ENCODE measurements at regions not wholly inside any gene's neighbourhood (a gene's known extent, or its start where the extent isn't known, plus 50 kb on each side); places are given as distances from the start of the nearest gene placed in this dataset.

GRCh38 chr10:125424191-125424847 is 258.6 kb downstream of the TEX36 start:
- 88% methylated on average over 12 of the region's 13 CpGs for WGBS (ENCODE audit: insufficient coverage)
- H3K4me1 ChIP-seq (ENCODE audit: control insufficient read depth in 2 of 2, insufficient read depth in 2 of 2, low read length in 2 of 2) = no peaks in the 10 kb centered on the region
- H3K36me3 ChIP-seq (replicated peaks in 1 of 2; ENCODE audit: control extremely low read depth in 1 of 2, control insufficient read depth in 1 of 2, extremely low read depth in 1 of 2, insufficient read depth in 2 of 2, low read length in 1 of 2) = no peaks in the 10 kb centered on the region
- DNase-seq = no peak
- Mint-ChIP-seq H3K27me3 (peaks cover 8% of the 10 kb centered on the region), H3K4me1 (no peaks in the 10 kb centered on the region), H3K4me3 (no peak overlapping the region), H3K27ac (no peak overlapping the region), H3K9me3 (ENCODE audit: insufficient read depth) (no peaks in the 10 kb centered on the region)
- no peak overlapping the region for H3K4me2 ChIP-seq (replicated peaks; ENCODE audit: low read depth, low read length, poor library complexity, severe bottlenecking)
- no peaks in the 10 kb centered on the region for H3K79me2 ChIP-seq (ENCODE audit: control insufficient read depth, insufficient read depth, low read length)
- no peak overlapping the region for H3K4me3 ChIP-seq (ENCODE audit: control extremely low read depth in 1 of 5, extremely low read depth in 1 of 5, insufficient read depth in 1 of 5, low read depth in 2 of 5, low read length in 4 of 5)
- no peaks in the 10 kb centered on the region for H4K20me1 ChIP-seq (ENCODE audit: control insufficient read depth, insufficient read depth, low read length, poor library complexity, severe bottlenecking)
- ChIA-PET POLR2A (no interaction called here), CTCF (no interaction called here)
- TF ChIP-seq EZH2 (IDR thresholded peaks at IDR 0.05; ENCODE audit: borderline replicate concordance, insufficient read depth, low read depth, low read length, poor library complexity, severe bottlenecking) (no peak), CTCF (IDR thresholded peaks at IDR 0.05) (no peak)
- no peaks in the 10 kb centered on the region for H3K27me3 ChIP-seq (replicated peaks in 1 of 4; ENCODE audit: control extremely low read depth in 1 of 4, control insufficient read depth in 3 of 4, insufficient read depth in 4 of 4, low read length in 3 of 4)
- H2AFZ ChIP-seq (ENCODE audit: insufficient read depth, low read depth, low read length, poor library complexity, severe bottlenecking) = no peak overlapping the region
- ATAC-seq (ENCODE audit: low read depth) = no peak
- peaks cover 0 to 15% (median 0%) of the 10 kb centered on the region in 3 donors for H3K9me3 ChIP-seq (ENCODE audit: control extremely low read depth in 1 of 3, control insufficient read depth in 2 of 3, insufficient read depth in 1 of 3, low read length in 2 of 3)
- intact Hi-C loops (cut with micrococcal nuclease) = no loop called here
- no peak overlapping the region for H3K9ac ChIP-seq (ENCODE audit: low read length)
- no peak overlapping the region for H3K27ac ChIP-seq (ENCODE audit: low read length in 2 of 2)

GRCh38 chr10:125423569-125423968 is 259.4 kb downstream of the TEX36 start:
- POLR2A ChIA-PET = no interaction called here
- no peak for ATAC-seq (ENCODE audit: low read depth)

More at GRCh38 chr10:125423569-125423968, 259.4 kb downstream of the TEX36 start:
- DNase-seq = no peak
- CTCF ChIA-PET = no interaction called here
- no peak overlapping the region for H2AFZ ChIP-seq (ENCODE audit: insufficient read depth, low read depth, low read length, poor library complexity, severe bottlenecking)
- H4K20me1 ChIP-seq (ENCODE audit: control insufficient read depth, insufficient read depth, low read length, poor library complexity, severe bottlenecking) = no peaks in the 10 kb centered on the region
- TF ChIP-seq EZH2 (IDR thresholded peaks at IDR 0.05; ENCODE audit: borderline replicate concordance, insufficient read depth, low read depth, low read length, poor library complexity, severe bottlenecking) (no peak), CTCF (IDR thresholded peaks at IDR 0.05) (no peak)
- H3K79me2 ChIP-seq (ENCODE audit: control insufficient read depth, insufficient read depth, low read length) = no peaks in the 10 kb centered on the region
- H3K36me3 ChIP-seq (replicated peaks in 1 of 2; ENCODE audit: control extremely low read depth in 1 of 2, control insufficient read depth in 1 of 2, extremely low read depth in 1 of 2, insufficient read depth in 2 of 2, low read length in 1 of 2) = no peaks in the 10 kb centered on the region
- intact Hi-C loops (cut with micrococcal nuclease) = no loop called here
- no peaks in the 10 kb centered on the region for H3K27me3 ChIP-seq (replicated peaks in 1 of 4; ENCODE audit: control extremely low read depth in 1 of 4, control insufficient read depth in 3 of 4, insufficient read depth in 4 of 4, low read length in 3 of 4)
- no peaks in the 10 kb centered on the region for H3K4me1 ChIP-seq (ENCODE audit: control insufficient read depth in 2 of 2, insufficient read depth in 2 of 2, low read length in 2 of 2)
- Mint-ChIP-seq H3K27me3 (peaks cover 8% of the 10 kb centered on the region), H3K9me3 (ENCODE audit: insufficient read depth) (no peaks in the 10 kb centered on the region), H3K27ac (no peak overlapping the region), H3K4me3 (no peak overlapping the region), H3K4me1 (no peaks in the 10 kb centered on the region)
- no peak overlapping the region for H3K27ac ChIP-seq (ENCODE audit: low read length in 2 of 2)
- 76% methylated on average over 6 of the region's 9 CpGs for WGBS (ENCODE audit: insufficient coverage)
- no peak overlapping the region for H3K4me2 ChIP-seq (replicated peaks; ENCODE audit: low read depth, low read length, poor library complexity, severe bottlenecking)
- no peak overlapping the region for H3K9ac ChIP-seq (ENCODE audit: low read length)
- peaks cover 0 to 21% (median 0%) of the 10 kb centered on the region in 3 donors for H3K9me3 ChIP-seq (ENCODE audit: control extremely low read depth in 1 of 3, control insufficient read depth in 2 of 3, insufficient read depth in 1 of 3, low read length in 2 of 3)
- H3K4me3 ChIP-seq (ENCODE audit: control extremely low read depth in 1 of 5, extremely low read depth in 1 of 5, insufficient read depth in 1 of 5, low read depth in 2 of 5, low read length in 4 of 5) = no peak overlapping the region

Data from B cell (primary cell).